ENCODE measurements at regions not wholly inside any gene's neighbourhood (a gene's known extent, or its start where the extent isn't known, plus 50 kb on each side); places are given as distances from the start of the nearest gene placed in this dataset.

- TF ChIP-seq POLR2A (IDR thresholded peaks at IDR 0.05): no peak
- TF ChIP-seq CTCF (IDR thresholded peaks at IDR 0.05): no peak
These were observed 443.0 kb upstream of the MMADHC start for GRCh38 chr2:150030436-150031190.
